IPS DF 6.9 (cell line): ENCODE measurements at regions not wholly inside any gene's neighbourhood (a gene's known extent, or its start where the extent isn't known, plus 50 kb on each side); places are given as distances from the start of the nearest gene placed in this dataset.

Experiments
- DNase-seq: peaks from one replicate; pipeline ENCODE4 v3.0.0-alpha.2; 2013; ENCODE audit warnings: low read depth, low spot score
- H3K27ac ChIP-seq: one replicate; pipeline ENCODE4 v1.5.1; 2013; ENCODE audit warnings: low read length, control low read depth
- H3K27me3 ChIP-seq: 2 replicates; pipeline ENCODE4 v1.6.1; 2013; ENCODE audit warnings: mild to moderate bottlenecking, low read length; ENCODE audit not compliant: control insufficient read depth, insufficient read depth
- H3K36me3 ChIP-seq: 2 replicates; pipeline ENCODE4 v1.6.1; 2013; ENCODE audit warnings: low read length; ENCODE audit not compliant: control insufficient read depth, insufficient read depth
- H3K4me1 ChIP-seq: 2 replicates; pipeline ENCODE4 v1.6.1; 2013; ENCODE audit warnings: low read length; ENCODE audit not compliant: control insufficient read depth, insufficient read depth
- H3K4me3 ChIP-seq: 2 replicates; pipeline ENCODE4 v1.5.1; 2013; ENCODE audit warnings: mild to moderate bottlenecking, low read length
- H3K9me3 ChIP-seq: 2 replicates; pipeline ENCODE4 v1.6.1; 2013; ENCODE audit warnings: low read length, inconsistent platforms; ENCODE audit not compliant: control insufficient read depth, insufficient read depth
- WGBS: extraction: QIAGEN DNeasy Blood & Tissue Kit; methylation state at CpG from one replicate; pipeline ENCODE4 v1.1.7; 2013; ENCODE audit warnings: mixed read lengths, missing lambda C conversion rate; ENCODE audit not compliant: insufficient read length, insufficient coverage; 5-methylcytosine and 5-hydroxymethylcytosine counted together

- no peak overlapping the region for H3K4me3 ChIP-seq
- DNase-seq = no peak
- no peaks in the 10 kb centered on the region for H3K36me3 ChIP-seq
- no peak overlapping the region for H3K27ac ChIP-seq
- WGBS = no CpG with 5 or more reads among the region's 7 CpGs
- H3K4me1 ChIP-seq = no peaks in the 10 kb centered on the region
- no peaks in the 10 kb centered on the region for H3K9me3 ChIP-seq
- H3K27me3 ChIP-seq = no peaks in the 10 kb centered on the region
Measured at GRCh38 chr7:33661430-33662160, 243.7 kb upstream of the BMPER start.

GRCh38 chr7:33666531-33666930 lies 238.8 kb upstream of the BMPER start:
- DNase-seq = no peak
- Histone ChIP-seq H3K27me3 (no peaks in the 10 kb centered on the region), H3K9me3 (no peaks in the 10 kb centered on the region), H3K27ac (no peak overlapping the region), H3K4me3 (no peak overlapping the region), H3K4me1 (no peaks in the 10 kb centered on the region; the same call in 1 of the 2 replicates), H3K36me3 (no peaks in the 10 kb centered on the region)

- H3K4me3 ChIP-seq = no peak overlapping the region
- DNase-seq = no peak
- H3K27ac ChIP-seq = no peak overlapping the region
- H3K27me3 ChIP-seq = no peaks in the 10 kb centered on the region
- H3K4me1 ChIP-seq = no peaks in the 10 kb centered on the region; the same call in 1 of the 2 replicates
- no peaks in the 10 kb centered on the region for H3K36me3 ChIP-seq
- H3K9me3 ChIP-seq = no peaks in the 10 kb centered on the region
Measured at GRCh38 chr7:33667196-33667595, 238.1 kb upstream of the BMPER start.

GRCh38 chr7:33669251-33669670 lies 236.1 kb upstream of the BMPER start:
- no peaks in the 10 kb centered on the region for H3K9me3 ChIP-seq
- no peaks in the 10 kb centered on the region for H3K36me3 ChIP-seq
- DNase-seq = no peak
- no peaks in the 10 kb centered on the region; the same call in 1 of the 2 replicates for H3K4me1 ChIP-seq
- no peak overlapping the region for H3K27ac ChIP-seq
- no CpG with 5 or more reads among the region's 5 CpGs for WGBS
- H3K27me3 ChIP-seq = no peaks in the 10 kb centered on the region
- no peak overlapping the region for H3K4me3 ChIP-seq

- no CpG with 5 or more reads among the region's 3 CpGs for WGBS
- Histone ChIP-seq H3K27me3 (no peaks in the 10 kb centered on the region), H3K36me3 (no peaks in the 10 kb centered on the region), H3K9me3 (no peaks in the 10 kb centered on the region), H3K4me3 (no peak overlapping the region), H3K4me1 (no peaks in the 10 kb centered on the region; the same call in 1 of the 2 replicates), H3K27ac (no peak overlapping the region)
- no peak for DNase-seq
Measured at GRCh38 chr7:33671531-33672262, 233.6 kb upstream of the BMPER start.

- H3K9me3 ChIP-seq = no peaks in the 10 kb centered on the region
- no peaks in the 10 kb centered on the region for H3K36me3 ChIP-seq
- H3K27me3 ChIP-seq = no peaks in the 10 kb centered on the region
- no peak overlapping the region for H3K4me3 ChIP-seq
- H3K4me1 ChIP-seq = no peaks in the 10 kb centered on the region; the same call in 1 of the 2 replicates
- no peak for DNase-seq
- no CpG with 5 or more reads among the region's 4 CpGs for WGBS
- H3K27ac ChIP-seq = no peak overlapping the region
Measured at GRCh38 chr7:33673029-33673700, 232.2 kb upstream of the BMPER start.

GRCh38 chr7:33674804-33675411 lies 230.4 kb upstream of the BMPER start:
- H3K4me3 ChIP-seq = no peak overlapping the region
- no peak for DNase-seq
- no peaks in the 10 kb centered on the region for H3K4me1 ChIP-seq
- H3K27me3 ChIP-seq = no peaks in the 10 kb centered on the region
- H3K36me3 ChIP-seq = no peaks in the 10 kb centered on the region
- WGBS = no CpG with 5 or more reads among the region's 4 CpGs
- no peak overlapping the region for H3K27ac ChIP-seq
- H3K9me3 ChIP-seq = no peaks in the 10 kb centered on the region; the same call in 1 of the 2 replicates

GRCh38 chr7:33677556-33677955 lies 227.8 kb upstream of the BMPER start:
- no peak overlapping the region for H3K27ac ChIP-seq
- no peaks in the 10 kb centered on the region for H3K36me3 ChIP-seq
- no peaks in the 10 kb centered on the region for H3K4me1 ChIP-seq
- no peak overlapping the region for H3K4me3 ChIP-seq
- 100% methylated on average over 1 of the region's 4 CpGs for whole genome bisulfite sequencing
- no peak for DNase-seq
- H3K27me3 ChIP-seq = no peaks in the 10 kb centered on the region
- H3K9me3 ChIP-seq = no peaks in the 10 kb centered on the region; the same call in 1 of the 2 replicates

- Histone ChIP-seq H3K4me3 (no peak overlapping the region), H3K27ac (no peak overlapping the region), H3K27me3 (no peaks in the 10 kb centered on the region), H3K4me1 (no peaks in the 10 kb centered on the region), H3K9me3 (no peaks in the 10 kb centered on the region; the same call in 1 of the 2 replicates), H3K36me3 (no peaks in the 10 kb centered on the region)
- DNase-seq = no peak
- WGBS = no CpG with 5 or more reads among the region's 2 CpGs
Measured at GRCh38 chr7:33678569-33679335, 226.6 kb upstream of the BMPER start.

GRCh38 chr7:33680682-33681081 lies 224.7 kb upstream of the BMPER start:
- no peaks in the 10 kb centered on the region for H3K36me3 ChIP-seq
- no peaks in the 10 kb centered on the region; the same call in 1 of the 2 replicates for H3K9me3 ChIP-seq
- no peak overlapping the region for H3K27ac ChIP-seq
- no peaks in the 10 kb centered on the region for H3K4me1 ChIP-seq
- H3K4me3 ChIP-seq = no peak overlapping the region
- DNase-seq = no peak
- no peaks in the 10 kb centered on the region for H3K27me3 ChIP-seq
- no CpG with 5 or more reads among the region's 2 CpGs for WGBS
